NCI-H526 treated with DMSO at 0.1 percent for 48 hours (cell line): ENCODE measurements at regions not wholly inside any gene's neighbourhood (a gene's known extent, or its start where the extent isn't known, plus 50 kb on each side); places are given as distances from the start of the nearest gene placed in this dataset.
"Not testable (repeated sequence)": the region's sequence is repeated elsewhere in the genome, so short reads cannot be mapped to it uniquely, and the experiment has no call there.

Experiments
- DNase-seq: peaks from one replicate; lab custom pipeline; 2025; lab: John Stamatoyannopoulos, UW

DNA sequence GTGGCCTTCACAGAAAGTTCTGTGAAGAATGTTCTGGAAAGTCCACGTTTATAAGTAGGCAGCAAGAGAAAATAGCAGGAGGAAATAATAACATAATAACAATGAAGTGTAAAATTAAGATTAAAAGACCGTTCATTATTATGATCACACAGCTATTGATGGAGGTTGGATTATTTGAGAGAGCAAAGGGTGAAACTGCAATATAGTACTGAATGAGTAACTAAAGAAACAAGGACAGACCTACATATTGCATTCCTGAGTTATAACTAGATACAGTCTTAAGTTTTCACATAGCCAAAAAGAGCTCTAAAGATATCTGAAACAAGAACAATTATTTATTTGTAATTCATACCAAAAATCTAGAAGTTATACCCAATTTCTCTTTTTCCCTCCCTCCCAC is 122.9 kb upstream of the TMEM164 start:
- DNase-seq = no peak

DNA sequence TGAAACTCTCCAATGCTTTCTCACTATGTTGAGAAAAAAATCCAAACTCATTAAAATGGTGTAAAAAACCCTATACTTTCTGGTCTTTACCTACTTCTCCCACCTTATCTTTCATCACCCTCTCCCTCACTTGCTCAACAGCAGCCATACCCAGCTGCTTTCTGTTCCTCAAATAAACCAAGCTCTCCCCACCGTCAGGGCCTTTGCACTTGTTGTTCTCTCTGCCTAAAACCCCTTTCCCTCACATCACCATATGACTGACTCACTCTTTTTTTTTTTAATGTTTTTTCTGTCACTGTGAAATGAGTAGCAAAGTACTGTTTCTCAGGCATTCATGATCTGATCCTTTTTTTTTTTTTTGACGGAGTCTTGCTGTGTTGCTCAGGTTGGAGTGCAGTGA is 122.3 kb upstream of the TMEM164 start:
- no peak for DNase-seq

DNA sequence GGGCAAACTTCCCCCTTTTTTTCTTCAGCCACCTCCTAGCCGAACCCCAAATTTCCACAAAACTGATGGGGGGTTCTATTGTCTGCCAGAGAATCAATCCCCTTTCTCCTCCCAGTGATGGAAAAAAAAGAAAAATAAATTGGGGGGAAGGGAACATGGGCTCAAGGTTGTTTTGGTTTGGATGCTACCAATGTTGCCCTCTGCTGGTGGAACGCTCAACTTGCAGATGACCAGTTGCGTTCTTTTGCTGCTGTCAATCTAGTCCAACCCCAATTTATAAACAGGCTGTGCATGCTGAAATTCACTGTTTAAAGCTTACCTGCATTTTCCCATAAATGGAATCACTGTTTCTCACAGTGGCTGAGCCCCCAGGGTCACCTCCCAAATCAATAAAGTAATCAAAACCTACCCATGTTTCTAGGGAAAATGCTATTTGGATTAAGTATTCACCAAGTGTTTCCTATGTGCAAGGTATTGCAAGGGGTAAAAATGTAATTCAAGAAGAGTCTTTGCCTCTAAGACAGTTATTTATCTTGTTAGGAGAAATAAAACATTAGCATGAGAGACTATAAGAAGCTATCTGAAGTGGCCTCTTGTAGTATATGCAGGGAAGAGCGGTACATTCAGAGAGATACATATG is 116.7 kb upstream of the TMEM164 start:
- no peak for DNase-seq

DNA sequence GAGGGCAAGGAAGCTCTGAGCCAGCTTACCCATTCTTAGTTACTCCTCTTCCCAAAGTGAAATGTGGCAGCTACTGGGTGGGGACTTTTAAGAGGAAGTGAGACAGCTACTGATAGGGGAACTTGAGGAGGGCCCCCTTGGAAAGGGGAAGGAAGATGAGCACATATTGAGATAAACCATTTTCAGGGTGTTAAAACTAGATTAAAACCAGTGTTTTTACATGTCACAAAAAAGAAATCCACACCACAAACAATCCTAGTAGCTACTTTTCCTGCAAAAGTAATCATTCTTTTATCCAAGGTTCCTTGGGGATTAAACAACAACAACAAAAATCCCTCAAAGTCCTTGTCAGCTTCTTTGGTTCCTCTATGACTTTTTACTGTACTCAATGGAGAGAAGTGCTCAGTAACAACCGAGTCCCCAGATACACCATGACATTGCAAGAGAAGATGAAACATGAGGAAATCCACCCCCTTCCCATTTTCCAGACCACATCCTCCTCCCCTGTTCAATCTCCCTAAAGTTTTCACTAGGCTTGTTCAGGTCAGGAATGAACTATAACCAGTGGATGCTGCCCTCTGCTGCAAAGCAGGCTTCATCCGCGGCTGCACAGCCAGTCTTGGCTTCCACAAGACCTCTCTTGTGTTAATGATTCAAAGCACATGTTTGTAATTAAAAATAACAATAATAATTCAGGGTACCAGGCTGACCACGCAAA is 113.5 kb upstream of the TMEM164 start:
- DNase-seq = no peak

DNA sequence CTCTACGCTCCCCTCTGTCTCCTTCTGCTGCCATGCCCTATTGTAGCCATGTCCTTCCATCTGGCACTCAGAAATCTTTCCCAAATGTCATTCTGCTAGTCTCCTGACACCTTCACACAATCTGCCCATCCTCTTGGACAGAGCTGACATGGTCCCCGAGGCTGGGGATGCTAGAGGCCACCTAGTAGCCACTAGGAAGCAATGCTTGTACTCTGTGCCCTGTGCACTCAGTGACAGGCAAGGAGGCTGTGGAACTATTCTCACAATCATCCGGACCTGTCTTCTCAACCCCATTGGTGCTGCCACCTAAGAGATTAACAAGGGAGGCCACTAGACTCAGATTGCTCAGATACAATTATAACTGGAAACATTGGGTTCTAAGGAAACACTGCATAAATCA is 112.6 kb upstream of the TMEM164 start:
- DNase-seq = no peak

DNA sequence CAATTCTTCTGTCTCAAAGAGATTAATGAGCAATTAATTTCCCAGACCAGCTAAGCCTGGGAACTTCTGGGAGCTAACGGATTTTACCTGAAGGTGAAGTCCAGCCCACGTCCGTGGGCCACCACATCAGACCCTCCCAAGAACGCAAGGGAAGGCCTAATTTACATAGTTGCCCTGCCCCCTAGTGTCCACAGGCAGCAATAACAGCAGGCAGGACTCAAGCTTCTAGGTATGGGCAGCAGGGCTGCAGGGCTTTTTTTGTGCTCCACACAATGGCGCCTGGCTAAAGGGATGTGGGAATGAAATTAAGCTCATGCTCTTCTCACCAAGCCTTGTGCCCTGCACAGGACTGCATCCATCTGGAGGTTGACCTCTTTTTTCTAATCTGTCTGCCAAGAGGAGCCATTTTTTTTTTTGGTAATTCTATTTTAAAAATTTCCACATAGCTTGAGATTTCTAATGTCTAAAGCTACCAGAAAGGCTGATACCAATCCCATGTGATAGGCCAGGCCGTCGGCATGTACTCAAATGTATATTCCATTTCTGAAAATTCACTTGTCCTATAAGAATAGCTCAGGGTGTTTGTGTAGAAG is 111.9 kb upstream of the TMEM164 start:
- DNase-seq = peak; percentile 3

DNA sequence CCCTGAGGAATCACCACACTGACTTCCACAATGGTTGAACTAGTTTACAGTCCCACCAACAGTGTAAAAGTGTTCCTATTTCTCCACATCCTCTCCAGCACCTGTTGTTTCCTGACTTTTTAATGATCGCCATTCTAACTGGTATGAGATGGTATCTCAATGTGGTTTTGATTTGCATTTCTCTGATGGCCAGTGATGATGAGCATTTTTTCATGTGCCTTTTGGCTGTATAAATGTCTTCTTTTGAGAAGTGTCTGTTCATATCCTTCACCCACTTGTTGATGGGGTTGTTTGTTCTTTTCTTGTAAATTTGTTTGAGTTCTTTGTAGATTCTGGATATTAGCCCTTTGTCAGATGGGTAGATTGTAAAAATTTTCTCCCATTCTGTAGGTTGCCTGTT is 106.9 kb upstream of the TMEM164 start:
- DNase-seq = not testable (repeated sequence)

DNA sequence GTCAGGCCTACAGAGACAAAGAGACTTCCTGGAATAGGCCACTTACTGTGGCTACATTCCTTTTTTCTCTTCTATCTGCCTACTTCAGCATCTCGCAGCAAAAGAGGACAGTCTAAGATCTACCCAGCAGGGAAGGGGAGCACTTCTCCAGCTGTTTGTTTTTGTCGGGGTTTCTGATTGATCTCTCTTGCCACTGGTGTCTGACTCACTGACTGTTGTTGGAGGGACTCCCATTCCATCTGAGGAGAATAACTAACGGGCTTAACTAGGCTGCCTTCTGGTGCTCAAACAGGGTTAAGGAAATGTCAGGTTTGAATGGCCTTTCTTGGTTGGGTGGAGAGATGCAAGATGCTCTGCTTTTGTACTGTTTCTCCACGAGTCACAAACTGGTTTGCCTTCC is 100.2 kb upstream of the TMEM164 start:
- no peak for DNase-seq

DNA sequence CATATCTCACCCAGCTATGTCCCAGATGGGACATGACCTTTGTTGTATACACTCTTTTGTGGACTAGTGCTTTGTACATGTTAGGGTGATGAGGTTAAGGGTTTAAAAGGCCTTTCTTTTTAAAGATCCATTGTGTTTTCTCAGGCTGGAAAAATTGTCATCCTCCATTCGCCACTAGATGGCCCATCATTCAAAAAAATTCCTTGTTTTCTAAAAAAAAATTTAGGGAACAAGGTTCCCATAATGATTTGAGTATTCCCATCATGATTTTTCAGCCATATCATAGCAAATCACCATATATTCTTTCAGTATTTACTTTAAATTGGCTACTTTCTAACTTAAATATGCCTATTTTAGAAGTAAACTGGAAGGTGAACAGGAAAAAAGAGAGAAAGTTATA is 91.9 kb upstream of the TMEM164 start:
- no peak for DNase-seq

DNA sequence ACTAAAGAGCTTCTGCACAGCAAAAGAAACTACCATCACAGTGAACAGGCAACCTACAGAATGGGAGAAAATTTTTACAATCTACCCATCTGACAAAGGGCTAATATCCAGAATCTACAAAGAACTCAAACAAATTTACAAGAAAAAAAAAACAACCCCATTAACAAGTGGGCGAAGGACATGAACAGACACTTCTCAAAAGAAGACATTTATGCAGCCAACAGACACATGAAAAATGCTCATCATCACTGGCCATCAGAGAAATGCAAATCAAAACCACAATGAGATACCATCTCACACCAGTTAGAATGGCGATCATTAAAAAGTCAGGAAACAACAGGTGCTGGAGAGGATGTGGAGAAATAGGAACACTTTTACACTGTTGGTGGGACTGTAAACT is 89.9 kb upstream of the TMEM164 start:
- DNase-seq = not testable (repeated sequence)

DNA sequence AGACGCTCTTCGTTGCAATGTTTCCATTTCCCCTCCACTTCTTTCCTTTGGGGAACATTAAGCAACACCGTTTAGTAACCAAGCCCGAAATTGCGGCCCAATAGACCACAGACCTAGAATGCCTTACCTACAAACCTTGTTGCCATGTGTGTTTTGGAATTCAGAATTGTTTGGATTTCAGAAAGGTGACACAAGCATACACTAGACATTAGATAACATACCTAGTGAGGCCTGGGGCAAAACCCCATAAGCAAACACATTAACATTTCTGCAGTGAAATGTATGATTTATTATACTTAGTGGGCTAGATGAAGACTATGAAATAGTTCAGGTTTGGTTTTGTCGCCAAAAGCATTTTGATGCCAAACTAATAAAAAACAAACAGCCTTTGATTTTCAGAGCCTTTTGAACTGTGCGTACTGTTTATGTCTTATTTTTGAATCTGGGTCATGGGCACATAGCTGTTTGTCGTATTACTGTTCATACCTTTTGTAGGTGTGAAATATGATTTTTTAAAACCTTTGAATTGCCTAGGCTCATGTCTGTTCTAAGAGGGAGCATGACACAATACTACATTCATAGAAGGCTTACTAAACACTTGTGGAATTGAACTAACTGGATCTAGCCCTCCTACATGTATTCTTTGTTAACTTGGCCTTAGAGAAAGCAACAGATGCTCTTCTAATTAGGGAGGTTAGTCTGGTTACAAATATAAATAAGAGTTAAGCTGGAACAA is 88.6 kb upstream of the TMEM164 start:
- DNase-seq = no peak

DNA sequence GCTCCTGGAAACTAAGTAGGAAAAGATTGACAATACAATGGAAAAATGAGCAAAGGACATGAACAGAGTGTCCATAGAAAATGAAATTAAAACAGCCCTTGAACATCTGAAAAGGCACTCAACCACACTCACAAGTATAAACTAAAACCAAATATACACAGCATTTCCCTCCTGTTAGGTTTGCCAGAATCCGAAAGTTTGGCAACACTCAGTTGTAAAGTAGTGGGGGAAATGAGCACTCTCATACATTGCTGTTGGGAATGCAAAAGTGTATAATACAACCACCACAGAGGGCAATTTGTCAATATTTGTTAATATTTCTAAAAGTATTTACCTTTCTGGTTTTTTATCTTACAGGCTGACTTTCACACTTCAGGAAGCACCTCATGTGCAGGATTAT is 84.2 kb upstream of the TMEM164 start:
- DNase-seq = no peak

DNA sequence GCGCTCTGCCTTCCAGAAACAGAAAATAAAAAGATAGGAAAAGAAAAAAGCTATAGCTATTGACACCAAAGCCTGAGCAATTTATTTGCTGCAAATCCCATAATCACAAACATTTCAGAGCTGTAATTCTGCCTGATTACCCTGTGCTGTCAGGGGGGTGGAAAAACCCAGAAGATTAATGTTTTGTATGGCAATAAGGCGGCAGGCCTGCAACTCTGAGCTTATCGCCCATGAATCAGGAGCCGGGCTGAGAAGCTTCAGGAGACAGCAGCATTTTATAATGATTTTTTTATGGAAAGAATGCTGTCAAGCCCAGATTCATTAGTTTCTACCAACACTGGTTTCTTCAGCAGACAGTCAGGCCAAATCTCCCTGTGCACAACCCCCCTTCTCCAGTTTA is 82.6 kb upstream of the TMEM164 start:
- DNase-seq = no peak

DNA sequence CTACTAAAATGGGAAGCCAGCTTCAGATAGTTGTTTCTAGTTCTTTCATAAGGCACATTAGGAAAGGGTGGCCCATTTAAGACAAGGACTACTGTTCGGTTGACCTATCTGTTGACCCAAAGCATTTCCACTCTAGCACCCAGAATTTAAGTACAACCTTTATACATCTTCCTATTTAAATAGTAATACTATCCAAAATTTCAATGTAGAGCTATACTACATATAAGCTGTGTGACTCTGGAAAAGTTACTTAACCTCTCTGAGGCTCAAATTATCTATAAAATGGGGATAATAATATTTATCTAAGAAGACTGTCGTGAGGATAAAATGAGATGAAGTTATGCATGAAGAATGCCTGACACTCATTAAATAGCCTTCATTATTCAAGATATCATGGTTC is 82.0 kb upstream of the TMEM164 start:
- DNase-seq = no peak

DNA sequence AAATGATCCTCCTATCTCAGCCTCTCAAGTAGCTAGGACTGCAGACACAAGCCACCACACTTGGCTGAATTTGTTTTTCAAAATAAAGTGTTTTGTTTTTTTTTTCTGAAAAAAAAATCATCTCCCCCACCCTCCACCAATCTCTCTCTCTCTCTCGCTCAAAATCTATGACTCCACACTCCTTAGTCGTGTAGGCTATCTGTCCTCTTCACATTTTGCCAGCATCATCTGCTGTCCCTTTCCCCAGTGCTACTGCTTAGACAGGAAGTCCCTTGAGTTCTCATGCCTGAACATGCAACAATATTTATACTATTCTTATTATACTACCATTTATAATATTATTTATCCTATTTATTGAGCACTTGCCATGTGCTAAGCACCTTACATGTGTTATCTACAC is 80.7 kb upstream of the TMEM164 start:
- no peak for DNase-seq

DNA sequence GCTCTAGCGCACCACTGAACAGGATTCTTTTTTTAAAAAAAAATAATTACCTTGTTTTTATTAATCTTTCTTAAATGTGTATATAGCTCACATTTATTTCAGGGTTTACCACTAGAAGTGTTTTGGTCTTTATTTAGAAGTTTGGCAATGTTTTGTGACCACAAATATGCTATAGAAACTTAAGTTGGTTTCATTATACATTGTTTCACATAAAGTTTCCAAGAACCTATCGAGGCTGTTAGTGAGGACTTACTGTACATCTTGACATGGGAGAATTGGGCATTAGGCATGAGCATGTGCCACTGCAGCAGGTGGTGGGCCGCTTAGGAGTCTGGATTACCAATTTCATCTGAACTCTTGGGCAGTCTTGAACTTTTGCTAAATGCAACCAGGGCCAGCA is 77.9 kb upstream of the TMEM164 start:
- DNase-seq = not testable (repeated sequence)

DNA sequence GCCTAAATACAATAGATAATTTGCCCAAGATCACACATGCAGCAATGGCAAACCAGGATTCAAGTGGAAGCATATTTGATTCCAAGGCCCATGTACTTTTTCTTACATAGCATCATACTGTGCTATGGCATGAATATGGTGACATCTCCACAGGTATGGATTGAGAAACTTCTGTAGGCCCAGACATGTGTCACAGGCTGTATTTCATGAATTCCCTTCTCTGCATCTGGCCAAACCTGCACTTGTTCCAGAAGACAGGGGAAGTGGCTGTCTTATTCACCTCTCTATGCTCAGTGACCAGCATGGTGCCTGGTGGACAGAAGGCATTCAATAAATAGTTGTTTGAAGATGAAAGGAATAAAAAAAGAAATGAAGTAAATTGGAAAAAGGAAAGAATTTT is 77.3 kb upstream of the TMEM164 start:
- DNase-seq = no peak

DNA sequence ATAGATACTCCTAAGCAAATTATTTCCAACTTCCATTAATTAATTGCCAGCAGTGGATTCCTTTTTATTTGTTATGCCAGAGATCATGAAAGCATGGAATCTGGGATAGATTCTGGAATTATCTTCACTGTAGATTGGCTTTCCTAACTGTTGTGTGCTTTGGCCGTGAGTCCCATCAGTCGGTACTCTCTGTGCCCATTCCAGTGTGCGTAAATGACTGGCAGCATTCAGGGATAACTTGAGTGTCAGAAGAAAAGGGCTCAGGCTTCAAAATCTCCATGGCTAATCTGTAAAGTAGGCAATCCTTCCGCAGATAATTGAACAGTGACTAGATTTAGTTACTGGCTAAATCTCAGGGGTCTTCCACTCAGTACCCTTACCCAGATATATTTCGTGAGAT is 76.8 kb upstream of the TMEM164 start:
- no peak for DNase-seq

DNA sequence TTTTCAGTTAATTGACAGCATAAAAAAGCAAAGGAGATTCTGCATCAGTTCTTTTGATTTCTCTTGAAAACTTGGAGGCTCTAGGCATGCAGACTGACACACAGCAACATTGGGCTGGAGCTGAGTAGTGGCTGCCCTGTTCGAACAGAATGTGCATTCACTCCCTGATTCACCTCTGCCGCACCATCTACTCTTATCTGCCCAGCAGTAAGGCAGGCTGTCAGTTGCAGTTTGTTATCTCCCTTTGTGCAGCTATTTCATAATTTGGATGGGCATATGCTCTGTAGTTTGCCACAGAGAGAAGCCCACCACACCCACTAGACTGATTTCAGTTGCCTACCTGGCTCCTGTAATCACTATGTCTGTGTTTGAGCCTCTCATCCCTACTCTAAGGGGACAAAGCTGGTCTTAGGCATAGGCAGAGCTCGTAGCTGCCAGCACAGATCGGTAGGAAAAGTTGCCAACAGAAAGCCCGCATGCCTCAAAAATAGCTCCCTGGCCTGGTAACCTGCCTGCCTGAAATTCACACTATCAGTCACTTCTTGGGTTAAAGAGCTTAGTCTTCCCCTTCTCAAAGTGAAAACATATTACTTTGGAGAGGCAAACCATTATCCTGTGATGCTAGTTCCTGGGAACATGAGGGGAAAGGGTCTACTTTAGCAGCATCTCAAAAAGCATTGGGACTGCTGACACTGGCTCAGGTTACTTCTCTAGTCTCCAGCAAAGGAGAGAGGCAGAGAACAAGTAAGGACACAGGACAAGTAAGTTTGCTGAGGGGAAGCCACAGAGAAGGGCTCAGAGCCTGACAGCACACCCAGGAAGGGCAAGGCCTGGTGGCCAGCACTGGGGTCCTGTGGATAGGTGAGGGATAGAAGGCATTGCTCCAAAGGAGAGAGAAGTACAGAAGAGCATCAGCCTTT is 75.9 kb upstream of the TMEM164 start:
- no peak for DNase-seq

DNA sequence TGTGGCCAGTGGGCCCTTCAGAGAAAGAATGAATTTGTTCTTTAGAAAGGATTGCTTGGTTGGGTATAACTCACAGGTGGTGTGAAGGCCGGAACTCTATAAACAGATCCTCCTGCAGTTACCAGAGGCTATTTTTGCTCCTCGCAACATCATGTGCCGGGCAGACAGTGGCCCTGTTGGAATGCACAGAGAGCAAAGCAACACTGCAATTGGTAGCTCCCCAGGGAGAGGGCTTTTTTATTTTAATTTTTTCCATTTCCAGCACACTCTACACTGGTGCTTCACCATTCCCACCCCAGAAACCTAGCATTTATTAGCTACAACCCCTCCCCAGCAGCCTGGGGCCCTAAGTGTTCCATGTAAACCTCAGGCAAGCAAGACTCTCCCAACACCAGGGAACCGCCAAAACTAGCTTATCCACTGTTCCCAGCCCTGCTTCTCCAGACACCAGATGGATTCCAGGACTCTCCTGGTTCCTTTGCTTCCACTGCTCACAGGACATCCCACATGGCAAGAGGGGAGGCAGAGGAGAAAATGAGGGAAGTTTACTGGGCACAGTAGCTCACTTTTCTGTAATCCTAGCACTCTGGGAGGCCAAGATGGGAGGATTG is 75.1 kb upstream of the TMEM164 start:
- DNase-seq = no peak

DNA sequence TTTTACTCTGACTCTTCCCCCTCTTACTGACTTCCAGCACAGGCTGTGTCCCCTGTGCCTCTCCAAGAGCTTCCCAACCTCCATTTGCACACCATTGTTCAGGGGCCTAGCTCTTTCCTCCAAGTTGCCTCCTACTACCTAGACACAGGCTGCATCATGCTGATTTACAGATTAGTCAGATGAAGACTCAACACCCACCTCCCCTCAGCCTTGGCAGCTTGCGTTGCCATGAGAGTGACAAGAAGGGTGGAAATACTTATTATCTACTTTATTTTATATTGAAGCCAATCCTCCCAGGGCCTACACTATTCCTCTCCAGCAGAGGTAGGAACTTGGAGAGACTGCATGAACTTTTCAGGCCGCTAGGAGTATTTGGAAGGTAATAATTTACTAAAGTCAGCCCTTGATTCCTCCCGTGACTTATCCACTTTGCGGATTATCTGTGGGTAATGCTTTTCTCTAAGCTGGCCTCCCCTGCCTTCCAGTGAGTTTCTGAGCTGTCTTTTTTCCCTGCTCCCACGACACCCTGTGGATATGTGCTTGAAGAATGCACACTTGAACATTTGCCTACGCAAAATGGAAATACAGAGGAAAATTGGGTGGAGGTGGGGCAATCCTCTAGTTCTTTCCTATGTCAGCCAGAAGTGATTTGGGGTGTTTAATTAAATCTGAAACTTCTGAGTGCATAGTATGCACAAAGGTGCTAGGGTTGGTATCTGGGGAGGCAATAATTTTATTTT is 74.1 kb upstream of the TMEM164 start:
- DNase-seq = no peak
